ENCODE measurements at regions not wholly inside any gene's neighbourhood (a gene's known extent, or its start where the extent isn't known, plus 50 kb on each side); places are given as distances from the start of the nearest gene placed in this dataset.
A peak's percentile ranks its signal among the peaks of the same experiment; 100 is the strongest.

DNA sequence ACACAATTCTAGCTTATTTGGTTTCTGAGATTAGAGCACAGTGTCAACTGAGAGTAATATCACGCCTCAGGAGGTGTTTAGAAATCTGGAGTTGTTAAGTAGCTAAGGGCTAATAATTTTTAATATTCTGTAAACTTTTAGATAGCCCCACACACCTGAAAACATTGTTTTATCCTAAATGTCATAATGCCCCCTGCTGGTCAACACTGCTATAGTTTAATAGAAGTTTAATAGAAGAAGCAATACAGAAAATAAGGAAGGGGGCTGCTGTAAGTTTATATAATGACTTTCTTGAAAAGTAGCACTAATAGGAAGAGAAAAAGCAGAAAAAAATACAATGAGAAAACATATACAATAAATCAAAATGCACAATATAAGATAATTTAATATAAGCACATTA is 516.4 kb upstream of the PCDH11Y start:
- DNase-seq: peak in 1 of 2 donors; percentile 5

Measured in bone marrow (tissue), 2 donors.